ENCODE measurements at regions not wholly inside any gene's neighbourhood (a gene's known extent, or its start where the extent isn't known, plus 50 kb on each side); places are given as distances from the start of the nearest gene placed in this dataset.
"Not testable (repeated sequence)": the region's sequence is repeated elsewhere in the genome, so short reads cannot be mapped to it uniquely, and the experiment has no call there.

DNA sequence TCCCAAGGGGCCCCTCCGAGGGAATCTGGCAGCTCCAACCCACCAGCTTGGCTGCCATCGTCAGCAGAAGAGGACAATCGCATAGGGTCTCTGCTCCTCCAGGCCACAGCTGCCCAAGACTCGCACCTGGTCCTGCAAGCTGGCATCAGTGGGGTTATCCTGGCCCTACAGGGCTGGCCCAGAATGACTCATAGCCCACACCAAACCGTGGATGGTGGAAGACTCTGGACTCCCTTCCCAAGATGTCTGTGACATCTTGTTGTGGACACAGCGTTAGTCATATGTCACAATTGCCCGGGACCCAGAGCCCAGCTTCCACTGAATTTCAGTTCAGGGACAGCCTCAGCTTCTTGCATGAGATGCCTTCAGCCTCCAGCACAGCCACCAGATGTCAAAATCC lies 91.5 kb upstream of the CUX1 start:
- Histone ChIP-seq H3K4me3 (ENCODE audit: insufficient read depth, low read depth, low read length) (no peak overlapping the region), H3K4me1 (ENCODE audit: control insufficient read depth, insufficient read depth, low read length) (no peaks in the 10 kb centered on the region), H3K27ac (ENCODE audit: insufficient read depth, low read depth, low read length, poor library complexity, severe bottlenecking) (no peak overlapping the region), H3K36me3 (ENCODE audit: control insufficient read depth, insufficient read depth, low read length) (no peaks in the 10 kb centered on the region), H3K9me3 (ENCODE audit: control insufficient read depth, low read length) (no peaks in the 10 kb centered on the region), H3K27me3 (ENCODE audit: control insufficient read depth, insufficient read depth, low read length, poor library complexity, severe bottlenecking) (no peaks in the 10 kb centered on the region)
- WGBS, 2 experiments, result 78 to 79% methylated on average over 7 of the region's 7 CpGs

DNA sequence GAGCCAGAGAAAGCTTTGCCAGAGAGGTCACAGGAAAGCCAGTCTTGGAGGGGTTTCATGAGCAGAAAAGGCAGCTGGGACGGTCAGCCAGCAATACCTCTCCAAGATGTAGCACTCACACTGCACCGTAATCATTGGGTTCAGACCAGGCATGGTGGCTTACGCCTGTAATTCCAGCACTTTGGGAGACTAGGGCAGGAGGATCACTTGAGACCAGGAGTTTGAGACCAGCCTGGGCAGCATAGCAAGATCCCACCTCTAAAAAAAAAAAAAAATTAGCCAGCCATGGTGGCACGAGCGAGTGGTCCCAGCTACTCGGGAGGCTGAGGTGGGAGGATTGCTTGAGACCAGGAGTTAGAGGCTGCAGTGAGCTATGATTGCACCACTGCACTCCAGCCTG lies 90.2 kb upstream of the CUX1 start:
- Histone ChIP-seq H3K27me3 (ENCODE audit: control insufficient read depth, insufficient read depth, low read length, poor library complexity, severe bottlenecking) (no peaks in the 10 kb centered on the region), H3K27ac (ENCODE audit: insufficient read depth, low read depth, low read length, poor library complexity, severe bottlenecking) (no peak overlapping the region), H3K9me3 (ENCODE audit: control insufficient read depth, low read length) (no peaks in the 10 kb centered on the region), H3K4me1 (ENCODE audit: control insufficient read depth, insufficient read depth, low read length) (no peaks in the 10 kb centered on the region), H3K4me3 (ENCODE audit: insufficient read depth, low read depth, low read length) (no peak overlapping the region), H3K36me3 (ENCODE audit: control insufficient read depth, insufficient read depth, low read length) (no peaks in the 10 kb centered on the region)
- 94 to 96% methylated on average over 6 of the region's 6 CpGs for WGBS, 2 experiments

DNA sequence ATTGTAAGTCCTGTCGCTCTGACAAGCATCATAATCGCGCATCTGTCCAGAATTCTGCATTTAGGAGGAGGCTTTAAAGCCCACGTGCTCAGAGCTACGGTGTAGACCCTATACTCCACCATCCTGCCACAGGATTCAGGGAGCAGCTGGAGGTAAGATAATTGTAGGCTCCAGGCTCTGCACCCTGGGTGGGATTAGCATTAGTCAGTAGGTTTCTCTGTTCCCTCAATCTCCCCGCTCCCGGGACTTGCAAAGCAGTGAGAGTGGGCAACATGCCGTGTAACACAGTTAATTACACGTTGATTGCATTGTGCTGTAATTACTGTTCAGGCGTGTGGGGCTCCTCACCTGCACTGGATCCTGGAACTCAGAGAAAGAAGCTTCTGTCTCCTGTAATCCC lies 89.3 kb upstream of the CUX1 start:
- H3K27ac ChIP-seq (ENCODE audit: insufficient read depth, low read depth, low read length, poor library complexity, severe bottlenecking), result no peak overlapping the region
- 83 to 86% methylated on average over 10 of the region's 10 CpGs for WGBS, 2 experiments
- H3K27me3 ChIP-seq (ENCODE audit: control insufficient read depth, insufficient read depth, low read length, poor library complexity, severe bottlenecking), result no peaks in the 10 kb centered on the region

DNA sequence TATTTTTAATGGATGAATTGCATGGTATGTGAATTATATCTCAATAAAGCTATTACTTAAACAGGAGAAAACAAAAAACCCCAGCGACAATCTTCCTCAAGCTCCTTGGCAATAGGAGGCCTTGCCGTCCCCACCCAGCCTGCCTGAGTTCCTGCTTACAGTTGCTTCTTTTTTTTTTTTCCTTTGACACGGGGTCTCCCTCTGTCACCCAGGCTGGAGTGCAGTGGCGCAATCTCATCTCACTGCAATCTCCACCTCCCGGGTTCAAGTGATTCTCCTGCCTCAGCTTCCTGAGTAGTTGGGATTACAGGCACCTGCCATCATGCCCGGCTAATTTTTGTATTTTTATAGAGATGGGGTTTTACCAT lies 88.6 kb upstream of the CUX1 start:
- H3K36me3 ChIP-seq (ENCODE audit: control insufficient read depth, insufficient read depth, low read length); H3K4me3 ChIP-seq (ENCODE audit: insufficient read depth, low read depth, low read length); H3K27ac ChIP-seq (ENCODE audit: insufficient read depth, low read depth, low read length, poor library complexity, severe bottlenecking); H3K27me3 ChIP-seq (ENCODE audit: control insufficient read depth, insufficient read depth, low read length, poor library complexity, severe bottlenecking); H3K4me1 ChIP-seq (ENCODE audit: control insufficient read depth, insufficient read depth, low read length); H3K9me3 ChIP-seq (ENCODE audit: control insufficient read depth, low read length): not testable (repeated sequence)
- WGBS, 2 experiments, result 81 to 83% methylated on average over 6 of the region's 6 CpGs

More for the DNA sequence above, 89.3 kb upstream of the CUX1 start:
- no peaks in the 10 kb centered on the region for H3K9me3 ChIP-seq (ENCODE audit: control insufficient read depth, low read length)
- H3K4me3 ChIP-seq (ENCODE audit: insufficient read depth, low read depth, low read length), result no peak overlapping the region
- no peaks in the 10 kb centered on the region for H3K36me3 ChIP-seq (ENCODE audit: control insufficient read depth, insufficient read depth, low read length)
- no peaks in the 10 kb centered on the region for H3K4me1 ChIP-seq (ENCODE audit: control insufficient read depth, insufficient read depth, low read length)

DNA sequence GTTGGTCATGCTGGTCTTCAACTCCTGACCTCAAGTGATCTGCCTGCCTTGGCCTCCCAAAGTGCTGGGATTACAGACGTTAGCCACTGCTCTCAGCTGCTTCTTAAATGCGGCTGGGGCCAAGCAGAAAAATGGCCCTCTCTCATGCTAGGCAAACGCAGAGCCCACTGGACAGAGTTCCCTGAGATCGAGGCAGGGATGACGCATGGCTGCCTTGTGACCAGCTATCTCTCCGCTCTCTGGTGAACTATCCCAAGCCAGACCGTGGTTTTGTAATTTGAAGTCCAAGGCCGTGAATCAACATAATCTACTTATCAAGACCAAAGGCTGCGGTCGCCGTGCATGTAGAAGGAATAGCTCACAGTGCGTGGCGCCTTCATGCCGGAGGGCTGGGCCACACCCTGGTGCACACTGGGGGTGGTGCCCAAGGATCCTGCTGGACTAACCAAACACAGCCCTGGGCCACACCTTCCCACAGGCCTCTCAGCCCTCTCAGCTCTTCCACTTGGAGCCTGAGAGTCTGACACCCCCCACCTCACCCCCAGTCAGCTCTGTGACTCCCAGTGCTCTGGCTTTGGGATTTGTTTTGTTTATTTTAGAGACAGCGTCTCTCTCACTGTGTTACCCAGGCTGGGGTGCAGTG lies 88.1 kb upstream of the CUX1 start:
- Histone ChIP-seq H3K4me1 (ENCODE audit: control insufficient read depth, insufficient read depth, low read length) (no peaks in the 10 kb centered on the region), H3K27ac (ENCODE audit: insufficient read depth, low read depth, low read length, poor library complexity, severe bottlenecking) (no peak overlapping the region), H3K36me3 (ENCODE audit: control insufficient read depth, insufficient read depth, low read length) (no peaks in the 10 kb centered on the region), H3K4me3 (ENCODE audit: insufficient read depth, low read depth, low read length) (no peak overlapping the region), H3K27me3 (ENCODE audit: control insufficient read depth, insufficient read depth, low read length, poor library complexity, severe bottlenecking) (no peaks in the 10 kb centered on the region), H3K9me3 (ENCODE audit: control insufficient read depth, low read length) (no peaks in the 10 kb centered on the region)
- WGBS, 2 experiments, result 81 to 82% methylated on average over 15 of the region's 15 CpGs

DNA sequence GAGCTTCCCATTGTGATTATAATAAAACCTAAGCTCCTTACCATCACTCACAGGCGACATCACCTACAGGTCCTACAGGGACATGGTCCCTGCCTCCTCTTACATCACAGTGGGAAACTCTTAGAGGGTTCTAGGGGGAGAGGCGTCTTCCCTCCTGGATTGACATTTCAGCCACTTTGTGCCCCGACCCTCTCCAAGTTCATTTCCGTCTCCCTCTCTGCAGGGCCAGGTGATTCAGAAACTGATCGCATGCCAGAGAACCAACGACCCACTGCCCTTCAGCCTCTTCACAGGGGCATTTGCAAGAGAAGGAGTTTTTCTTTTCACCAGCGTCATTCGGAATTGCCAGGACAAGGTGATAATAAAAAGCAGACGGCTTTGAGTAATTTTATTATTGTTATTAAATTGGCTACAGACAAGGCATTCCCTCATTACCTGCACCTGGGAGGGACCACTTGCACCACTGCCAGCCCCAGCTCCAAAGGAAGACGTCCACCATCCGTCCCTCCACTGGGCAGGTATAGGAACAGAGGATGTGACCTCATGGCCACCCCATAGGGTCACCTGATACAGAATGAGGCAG lies 85.8 kb upstream of the CUX1 start:
- no peaks in the 10 kb centered on the region for H3K9me3 ChIP-seq (ENCODE audit: control insufficient read depth, low read length)
- no peaks in the 10 kb centered on the region for H3K27me3 ChIP-seq (ENCODE audit: control insufficient read depth, insufficient read depth, low read length, poor library complexity, severe bottlenecking)
- no peak overlapping the region for H3K27ac ChIP-seq (ENCODE audit: insufficient read depth, low read depth, low read length, poor library complexity, severe bottlenecking)
- no peak overlapping the region for H3K4me3 ChIP-seq (ENCODE audit: insufficient read depth, low read depth, low read length)
- 40 to 44% methylated on average over 11 of the region's 11 CpGs for WGBS, 2 experiments
- H3K4me1 ChIP-seq (ENCODE audit: control insufficient read depth, insufficient read depth, low read length), result no peaks in the 10 kb centered on the region
- H3K36me3 ChIP-seq (ENCODE audit: control insufficient read depth, insufficient read depth, low read length), result no peaks in the 10 kb centered on the region

DNA sequence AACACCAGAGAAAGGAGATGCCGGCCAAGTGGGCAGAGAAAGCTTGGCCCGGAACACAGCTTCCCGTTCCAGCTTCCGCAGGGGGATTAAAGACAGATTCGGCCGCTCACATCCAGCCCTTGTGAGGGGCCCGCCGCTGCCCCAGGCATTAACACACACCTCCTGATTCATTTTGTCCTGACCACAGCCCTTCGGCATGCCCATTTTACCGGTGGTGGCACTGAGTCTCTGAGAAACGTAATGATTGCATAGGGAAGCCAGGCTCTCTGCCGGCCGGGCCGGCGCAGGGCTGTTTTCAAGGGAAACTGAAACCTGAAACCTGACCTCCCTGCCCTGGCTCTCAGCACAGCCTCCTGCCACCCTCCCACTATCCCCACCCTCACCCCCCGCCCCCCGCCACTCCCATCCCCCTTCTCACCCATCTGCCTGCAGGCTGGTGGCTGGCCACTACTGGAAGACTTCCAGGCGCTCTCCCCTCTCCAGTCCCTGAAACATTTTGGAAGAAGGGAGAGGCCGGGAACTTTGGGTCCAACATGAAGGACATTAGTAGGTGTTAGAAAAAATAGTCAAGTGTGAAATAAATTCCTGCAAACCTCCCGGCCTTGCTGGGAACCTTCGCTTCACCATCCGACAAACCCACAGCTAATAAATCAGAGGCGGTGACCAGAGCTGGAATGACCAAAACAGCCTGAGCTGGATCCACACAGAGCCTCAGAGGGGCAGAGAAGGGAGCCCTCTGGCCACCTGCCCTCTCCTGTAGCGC lies 83.5 kb upstream of the CUX1 start:
- Histone ChIP-seq H3K27me3 (ENCODE audit: control insufficient read depth, insufficient read depth, low read length, poor library complexity, severe bottlenecking) (no peaks in the 10 kb centered on the region), H3K9me3 (ENCODE audit: control insufficient read depth, low read length) (no peaks in the 10 kb centered on the region), H3K27ac (ENCODE audit: insufficient read depth, low read depth, low read length, poor library complexity, severe bottlenecking) (no peak overlapping the region), H3K36me3 (ENCODE audit: control insufficient read depth, insufficient read depth, low read length) (no peaks in the 10 kb centered on the region), H3K4me1 (ENCODE audit: control insufficient read depth, insufficient read depth, low read length) (no peaks in the 10 kb centered on the region), H3K4me3 (ENCODE audit: insufficient read depth, low read depth, low read length) (no peak overlapping the region)
- 41 to 43% methylated on average over 21 to 22 of the region's 24 CpGs for WGBS, 2 experiments

DNA sequence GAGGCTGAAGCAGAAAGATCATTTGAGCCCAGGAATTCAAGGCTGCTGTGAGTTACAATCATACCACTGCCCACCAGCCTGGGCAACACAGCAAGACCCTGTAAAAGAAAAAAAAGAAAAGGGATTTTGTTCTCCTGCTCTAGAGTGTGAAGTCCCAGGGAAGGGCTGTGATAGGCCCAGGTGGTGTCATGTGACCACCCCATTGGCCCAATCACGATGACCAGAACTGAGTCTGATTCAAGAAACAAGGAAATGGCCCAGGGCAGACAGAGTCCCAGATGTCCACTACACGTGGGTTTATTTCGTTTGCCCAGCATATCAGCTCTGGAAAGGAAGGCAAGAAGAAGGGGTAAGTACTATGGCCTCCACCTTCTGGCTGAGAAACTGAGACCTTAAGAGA lies 81.3 kb upstream of the CUX1 start:
- H3K4me1 ChIP-seq (ENCODE audit: control insufficient read depth, insufficient read depth, low read length), result no peaks in the 10 kb centered on the region
- H3K27me3 ChIP-seq (ENCODE audit: control insufficient read depth, insufficient read depth, low read length, poor library complexity, severe bottlenecking), result no peaks in the 10 kb centered on the region
- no peak overlapping the region for H3K27ac ChIP-seq (ENCODE audit: insufficient read depth, low read depth, low read length, poor library complexity, severe bottlenecking)
- no peaks in the 10 kb centered on the region for H3K36me3 ChIP-seq (ENCODE audit: control insufficient read depth, insufficient read depth, low read length)
- H3K4me3 ChIP-seq (ENCODE audit: insufficient read depth, low read depth, low read length), result no peak overlapping the region
- H3K9me3 ChIP-seq (ENCODE audit: control insufficient read depth, low read length), result no peaks in the 10 kb centered on the region
- 93% methylated on average over 3 of the region's 3 CpGs for WGBS, 2 experiments

DNA sequence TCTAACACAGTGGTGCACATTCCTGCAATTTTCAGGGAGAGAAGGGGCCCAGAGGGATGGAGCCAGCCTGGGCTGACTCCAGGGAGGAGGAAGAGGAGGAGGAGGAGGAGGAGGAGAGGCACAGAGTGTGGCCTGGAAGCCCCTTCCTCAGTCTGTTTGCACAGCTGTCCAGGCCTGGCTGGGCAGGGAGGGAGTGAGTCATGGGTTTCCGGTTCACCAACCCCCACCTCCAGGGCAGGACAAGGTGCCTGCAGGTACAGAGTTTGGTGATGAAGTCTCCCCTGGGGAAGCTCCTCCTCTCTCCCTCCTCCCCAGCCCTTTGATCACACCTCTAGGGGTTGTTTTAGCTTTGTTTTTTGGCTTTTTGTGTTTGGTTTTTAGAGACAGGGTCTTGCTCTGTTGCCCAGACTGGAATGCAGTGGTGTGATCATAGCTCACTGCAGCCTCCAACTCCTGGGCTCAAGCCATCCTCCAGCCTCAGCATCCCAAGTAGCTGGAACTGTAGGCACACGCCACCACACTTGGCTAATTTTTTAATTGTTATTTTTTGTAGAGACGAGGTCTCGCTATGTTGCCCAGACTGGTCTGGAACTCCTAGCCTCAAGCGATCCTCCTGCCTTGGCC lies 77.5 kb upstream of the CUX1 start:
- no peaks in the 10 kb centered on the region for H3K27me3 ChIP-seq (ENCODE audit: control insufficient read depth, insufficient read depth, low read length, poor library complexity, severe bottlenecking)
- peaks cover 2% of the 10 kb centered on the region for H3K4me1 ChIP-seq (ENCODE audit: control insufficient read depth, insufficient read depth, low read length)
- no peaks in the 10 kb centered on the region for H3K9me3 ChIP-seq (ENCODE audit: control insufficient read depth, low read length)
- H3K36me3 ChIP-seq (ENCODE audit: control insufficient read depth, insufficient read depth, low read length), result no peaks in the 10 kb centered on the region
- H3K27ac ChIP-seq (ENCODE audit: insufficient read depth, low read depth, low read length, poor library complexity, severe bottlenecking), result no peak overlapping the region
- WGBS, 2 experiments, result 90 to 91% methylated on average over 5 of the region's 5 CpGs
- no peak overlapping the region for H3K4me3 ChIP-seq (ENCODE audit: insufficient read depth, low read depth, low read length)

DNA sequence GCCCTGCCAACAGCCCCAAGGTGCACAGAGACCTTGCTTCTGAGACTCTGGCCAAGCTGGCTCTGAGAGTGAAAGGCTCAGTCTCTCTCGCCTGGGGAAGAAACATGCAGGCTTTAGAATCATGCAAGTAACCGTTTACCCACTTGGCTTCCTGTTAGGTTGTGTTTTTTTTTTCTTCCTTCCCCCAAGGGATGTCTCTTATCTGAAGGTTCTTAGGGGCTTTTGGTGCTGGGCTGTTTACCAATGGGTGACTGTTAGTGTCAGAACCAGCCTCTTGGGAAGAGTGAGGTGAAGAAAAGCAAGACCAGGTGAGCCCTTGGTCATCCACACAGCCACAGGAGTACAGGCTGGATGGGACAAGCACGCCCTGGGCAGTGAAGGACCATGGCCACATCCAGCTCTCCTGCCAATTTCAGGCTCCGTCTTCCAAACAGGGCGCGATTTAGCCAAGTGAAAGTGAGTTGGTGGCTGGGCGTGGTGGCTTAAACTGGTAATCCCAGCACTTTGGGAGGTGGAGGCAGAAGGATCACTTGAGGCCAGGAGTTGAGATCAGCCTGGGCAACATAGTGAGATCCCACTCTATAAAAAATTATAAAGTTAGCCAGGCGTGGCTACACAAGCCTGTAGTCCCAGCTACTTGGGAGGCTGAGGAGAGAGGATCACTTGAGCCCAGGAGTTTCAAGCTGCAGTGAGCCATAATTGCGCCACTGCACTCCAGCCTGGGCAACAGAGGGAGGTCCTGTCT lies 76.3 kb upstream of the CUX1 start:
- Histone ChIP-seq H3K4me1 (ENCODE audit: control insufficient read depth, insufficient read depth, low read length) (peaks cover 2% of the 10 kb centered on the region), H3K27me3 (ENCODE audit: control insufficient read depth, insufficient read depth, low read length, poor library complexity, severe bottlenecking) (no peaks in the 10 kb centered on the region), H3K27ac (ENCODE audit: insufficient read depth, low read depth, low read length, poor library complexity, severe bottlenecking) (no peak overlapping the region), H3K9me3 (ENCODE audit: control insufficient read depth, low read length) (no peaks in the 10 kb centered on the region), H3K36me3 (ENCODE audit: control insufficient read depth, insufficient read depth, low read length) (no peaks in the 10 kb centered on the region), H3K4me3 (ENCODE audit: insufficient read depth, low read depth, low read length) (no peak overlapping the region)
- WGBS, 2 experiments, result 87 to 89% methylated on average over 9 of the region's 9 CpGs
